Astrocyte (in vitro differentiated cells and primary cell): ENCODE measurements at regions not wholly inside any gene's neighbourhood (a gene's known extent, or its start where the extent isn't known, plus 50 kb on each side); places are given as distances from the start of the nearest gene placed in this dataset.

Experiments used
- EZH2 ChIP-seq: IDR thresholded peaks from 2 replicates; pipeline ENCODE4 v1.6.1; 2012; ENCODE audit warnings: mild to moderate bottlenecking, low read length, inconsistent platforms; ENCODE audit not compliant: insufficient read depth
- TF ChIP-seq, protein P1 (sequence below): IDR thresholded peaks from 2 replicates; pipeline ENCODE4 v1.5.1; 2011; ENCODE audit warnings: low read depth, mild to moderate bottlenecking, inconsistent platforms, low read length, moderate library complexity; ENCODE audit not compliant: insufficient read depth

DNA sequence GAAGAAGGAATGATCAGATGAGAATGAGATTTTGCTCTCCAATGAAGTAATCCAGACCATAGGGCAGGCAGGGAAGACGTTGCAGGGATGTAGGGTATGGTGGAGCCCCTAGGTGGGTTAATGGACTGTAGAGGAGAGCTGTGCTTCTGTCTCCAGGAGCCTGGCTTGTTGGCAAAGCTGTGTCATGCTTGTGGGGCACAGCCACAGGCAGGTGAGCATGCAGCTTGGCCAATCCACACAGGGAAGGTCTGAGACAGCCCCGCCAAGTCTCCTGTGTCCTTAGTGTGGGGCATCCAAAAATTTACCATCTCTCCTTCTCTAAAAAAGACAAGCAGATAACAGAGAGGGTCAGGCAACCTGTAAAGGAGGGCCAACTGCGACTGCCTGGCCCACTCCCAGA is 71.4 kb upstream of the FLT1 start:
- TF ChIP-seq, protein P1, sequence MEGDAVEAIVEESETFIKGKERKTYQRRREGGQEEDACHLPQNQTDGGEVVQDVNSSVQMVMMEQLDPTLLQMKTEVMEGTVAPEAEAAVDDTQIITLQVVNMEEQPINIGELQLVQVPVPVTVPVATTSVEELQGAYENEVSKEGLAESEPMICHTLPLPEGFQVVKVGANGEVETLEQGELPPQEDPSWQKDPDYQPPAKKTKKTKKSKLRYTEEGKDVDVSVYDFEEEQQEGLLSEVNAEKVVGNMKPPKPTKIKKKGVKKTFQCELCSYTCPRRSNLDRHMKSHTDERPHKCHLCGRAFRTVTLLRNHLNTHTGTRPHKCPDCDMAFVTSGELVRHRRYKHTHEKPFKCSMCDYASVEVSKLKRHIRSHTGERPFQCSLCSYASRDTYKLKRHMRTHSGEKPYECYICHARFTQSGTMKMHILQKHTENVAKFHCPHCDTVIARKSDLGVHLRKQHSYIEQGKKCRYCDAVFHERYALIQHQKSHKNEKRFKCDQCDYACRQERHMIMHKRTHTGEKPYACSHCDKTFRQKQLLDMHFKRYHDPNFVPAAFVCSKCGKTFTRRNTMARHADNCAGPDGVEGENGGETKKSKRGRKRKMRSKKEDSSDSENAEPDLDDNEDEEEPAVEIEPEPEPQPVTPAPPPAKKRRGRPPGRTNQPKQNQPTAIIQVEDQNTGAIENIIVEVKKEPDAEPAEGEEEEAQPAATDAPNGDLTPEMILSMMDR: no peak
- no peak for TF ChIP-seq EZH2
